Testis (tissue), 2 donors: ENCODE measurements at regions not wholly inside any gene's neighbourhood (a gene's known extent, or its start where the extent isn't known, plus 50 kb on each side); places are given as distances from the start of the nearest gene placed in this dataset.

ENCODE experiments used
- POLR2A ChIP-seq: fragments of 450-650 bp; IDR thresholded peaks from one replicate; pipeline ENCODE4 v1.6.1; 2017; ENCODE audit warnings: antibody characterized with exemption, mild to moderate bottlenecking, moderate library complexity
- TF ChIP-seq, protein P1 (sequence below), 3 experiments: fragments of 450-650 bp in 2 of 3; fragments of 200-600 bp in 1 of 3; sonication (generic) in 1 of 3; IDR thresholded peaks; one replicate each; pipeline ENCODE4 v1.5.1; 2016 to 2019; ENCODE audit warnings: antibody characterized with exemption in 3 of 3, mild to moderate bottlenecking in 2 of 3, moderate library complexity in 1 of 3

DNA sequence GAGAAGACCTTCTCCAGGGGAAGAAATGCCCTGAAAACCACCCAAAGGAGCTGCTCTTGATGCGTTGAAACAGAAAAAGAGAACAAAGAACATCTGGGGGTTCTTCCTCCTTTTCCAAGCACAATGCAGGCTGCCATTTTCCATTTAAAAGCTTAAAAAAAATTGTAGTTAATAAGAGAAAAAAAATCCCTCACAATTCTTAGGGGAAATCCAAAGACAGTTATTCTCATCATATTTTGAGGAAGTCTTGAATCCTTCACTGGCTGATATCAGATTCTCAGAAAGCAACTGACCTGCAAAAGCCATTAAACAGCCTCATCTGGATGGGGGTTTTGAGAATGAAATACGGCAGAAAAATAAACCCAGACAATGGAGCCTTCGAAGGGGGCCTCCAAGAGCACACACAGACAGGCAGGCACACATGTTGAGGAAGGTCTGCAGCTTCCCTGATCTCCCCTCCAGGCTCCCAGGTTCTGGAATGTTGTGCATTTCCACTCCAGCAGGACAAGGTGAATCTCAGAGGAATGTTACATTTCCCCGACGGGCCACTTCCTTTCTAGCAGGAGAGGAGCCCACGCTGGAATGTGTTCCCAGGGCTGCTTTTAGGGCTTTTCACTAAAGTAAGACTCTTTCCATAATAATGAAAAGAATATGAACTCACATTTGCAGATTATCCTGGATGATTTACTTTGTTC lies 159.4 kb upstream of the S1PR3 start:
- TF ChIP-seq, protein P1, sequence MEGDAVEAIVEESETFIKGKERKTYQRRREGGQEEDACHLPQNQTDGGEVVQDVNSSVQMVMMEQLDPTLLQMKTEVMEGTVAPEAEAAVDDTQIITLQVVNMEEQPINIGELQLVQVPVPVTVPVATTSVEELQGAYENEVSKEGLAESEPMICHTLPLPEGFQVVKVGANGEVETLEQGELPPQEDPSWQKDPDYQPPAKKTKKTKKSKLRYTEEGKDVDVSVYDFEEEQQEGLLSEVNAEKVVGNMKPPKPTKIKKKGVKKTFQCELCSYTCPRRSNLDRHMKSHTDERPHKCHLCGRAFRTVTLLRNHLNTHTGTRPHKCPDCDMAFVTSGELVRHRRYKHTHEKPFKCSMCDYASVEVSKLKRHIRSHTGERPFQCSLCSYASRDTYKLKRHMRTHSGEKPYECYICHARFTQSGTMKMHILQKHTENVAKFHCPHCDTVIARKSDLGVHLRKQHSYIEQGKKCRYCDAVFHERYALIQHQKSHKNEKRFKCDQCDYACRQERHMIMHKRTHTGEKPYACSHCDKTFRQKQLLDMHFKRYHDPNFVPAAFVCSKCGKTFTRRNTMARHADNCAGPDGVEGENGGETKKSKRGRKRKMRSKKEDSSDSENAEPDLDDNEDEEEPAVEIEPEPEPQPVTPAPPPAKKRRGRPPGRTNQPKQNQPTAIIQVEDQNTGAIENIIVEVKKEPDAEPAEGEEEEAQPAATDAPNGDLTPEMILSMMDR (IDR thresholded peaks at IDR 0.05): no peak
- TF ChIP-seq POLR2A: no peak
